Erythroblast (primary cell): ENCODE measurements at regions not wholly inside any gene's neighbourhood (a gene's known extent, or its start where the extent isn't known, plus 50 kb on each side); places are given as distances from the start of the nearest gene placed in this dataset.

Experiments used
- GATA1 ChIP-seq: IDR thresholded peaks from 2 replicates; pipeline ENCODE4 v1.6.1; 2011; ENCODE audit warnings: low read depth, mild to moderate bottlenecking, control low read depth, low read length, moderate library complexity
- POLR2A ChIP-seq: IDR thresholded peaks from 2 replicates; pipeline ENCODE4 v1.6.1; 2011; ENCODE audit warnings: mild to moderate bottlenecking, low read length

DNA sequence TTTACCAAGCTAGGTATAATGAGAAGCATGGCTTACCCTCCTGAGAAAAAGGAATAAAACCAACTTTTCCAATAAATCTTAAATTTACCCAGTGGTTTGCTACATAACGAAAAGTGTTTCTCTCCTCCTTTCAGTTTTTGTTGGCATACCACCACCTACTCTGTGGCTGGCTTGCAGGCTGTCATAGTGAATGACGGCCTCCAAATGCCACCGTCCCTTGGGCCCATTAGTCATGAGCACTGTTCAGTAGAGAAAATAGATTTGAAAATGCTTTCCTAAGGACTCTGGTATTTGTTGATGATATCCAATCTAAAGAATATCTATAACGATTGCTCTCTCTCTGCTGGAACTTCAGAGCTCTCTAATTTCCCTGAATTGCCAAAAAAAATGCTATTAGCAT, 488.3 kb downstream of the MAGEE1 start:
- TF ChIP-seq POLR2A (no peak), GATA1 (no peak)
